ENCODE measurements at regions not wholly inside any gene's neighbourhood (a gene's known extent, or its start where the extent isn't known, plus 50 kb on each side); places are given as distances from the start of the nearest gene placed in this dataset.

DNA sequence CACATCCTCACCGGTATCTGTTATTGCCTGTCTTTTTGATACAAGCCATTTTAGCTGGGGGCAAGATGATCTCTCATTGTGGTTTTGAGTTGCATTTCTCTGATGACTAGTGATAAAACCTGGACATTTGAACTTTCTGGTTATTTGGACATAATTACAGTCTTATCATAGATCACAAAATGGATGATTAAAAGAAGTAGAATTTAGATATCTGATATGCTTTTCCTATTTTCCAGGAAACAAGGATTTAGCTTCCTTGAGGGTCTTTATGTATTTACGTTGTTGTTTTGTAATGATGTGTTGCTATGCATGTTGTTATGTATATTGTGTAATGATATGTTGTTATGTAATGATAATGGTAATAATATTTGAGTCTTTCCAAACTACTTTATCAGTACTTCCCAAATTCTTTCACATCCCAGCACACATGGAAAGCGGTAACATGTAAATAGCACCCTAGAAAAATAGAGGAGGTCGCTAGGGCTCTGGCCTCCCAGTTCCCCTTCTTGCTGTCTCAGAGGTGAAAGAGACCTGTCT is 53.8 kb downstream of the GJD2 start:
- Mint-ChIP-seq H3K27ac (no peak overlapping the region), H3K9me3 (no peaks in the 10 kb centered on the region), H3K4me3 (no peak overlapping the region), H3K4me1 (no peaks in the 10 kb centered on the region), H3K36me3 (ENCODE audit: low read depth) (no peaks in the 10 kb centered on the region), H3K27me3 (peaks cover 11% of the 10 kb centered on the region)
- DNase-seq = no peak
- intact Hi-C loops (cut with micrococcal nuclease) = no loop called here

GRCh38 chr15:34699968-34700640 is 54.7 kb downstream of the GJD2 start:
- no peaks in the 10 kb centered on the region for H3K4me1 Mint-ChIP-seq

DNA sequence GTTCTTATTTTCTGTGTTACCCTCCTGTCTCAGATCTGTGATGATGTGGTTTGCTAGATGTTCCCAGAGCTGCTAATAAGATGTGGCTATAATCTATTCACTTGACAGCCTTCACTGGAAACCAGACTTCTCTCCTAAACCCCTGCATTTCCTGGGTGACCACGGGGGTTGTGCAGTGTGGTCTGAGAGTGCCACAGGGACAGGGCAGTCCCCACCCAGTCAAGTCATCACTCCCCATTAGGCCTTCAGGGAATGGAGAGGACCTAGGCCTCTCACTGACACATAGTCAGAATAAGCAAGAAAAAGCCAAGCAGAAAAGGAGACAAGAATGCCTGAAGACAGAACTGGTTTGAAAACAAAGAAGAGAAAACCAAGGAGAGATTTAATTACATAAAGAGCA is 58.3 kb downstream of the GJD2 start:
- Mint-ChIP-seq H3K27ac (no peak overlapping the region), H3K36me3 (ENCODE audit: low read depth) (no peaks in the 10 kb centered on the region), H3K4me1 (no peaks in the 10 kb centered on the region), H3K27me3 (peaks cover 6% of the 10 kb centered on the region), H3K4me3 (no peak overlapping the region), H3K9me3 (no peaks in the 10 kb centered on the region)
- DNase-seq = no peak
- intact Hi-C loops (cut with micrococcal nuclease) = no loop called here

More at GRCh38 chr15:34699968-34700640, 54.7 kb downstream of the GJD2 start:
- no peak for DNase-seq
- Mint-ChIP-seq H3K9me3 (no peaks in the 10 kb centered on the region), H3K27me3 (peaks cover 6% of the 10 kb centered on the region), H3K36me3 (ENCODE audit: low read depth) (no peaks in the 10 kb centered on the region), H3K27ac (no peak overlapping the region), H3K4me3 (no peak overlapping the region)
- intact Hi-C loops (cut with micrococcal nuclease) = no loop called here

- DNase-seq = no peak
- intact Hi-C loops (cut with micrococcal nuclease) = no loop called here
- H3K4me3 Mint-ChIP-seq = no peak overlapping the region
- H3K27me3 Mint-ChIP-seq = peaks cover 6% of the 10 kb centered on the region
- peaks cover 4% of the 10 kb centered on the region for H3K4me1 Mint-ChIP-seq
- peaks cover 5% of the 10 kb centered on the region for H3K9me3 Mint-ChIP-seq
- H3K36me3 Mint-ChIP-seq (ENCODE audit: low read depth) = no peaks in the 10 kb centered on the region
- H3K27ac Mint-ChIP-seq = no peak overlapping the region
These were observed 61.6 kb downstream of the GJD2 start for GRCh38 chr15:34693053-34693744.

DNA sequence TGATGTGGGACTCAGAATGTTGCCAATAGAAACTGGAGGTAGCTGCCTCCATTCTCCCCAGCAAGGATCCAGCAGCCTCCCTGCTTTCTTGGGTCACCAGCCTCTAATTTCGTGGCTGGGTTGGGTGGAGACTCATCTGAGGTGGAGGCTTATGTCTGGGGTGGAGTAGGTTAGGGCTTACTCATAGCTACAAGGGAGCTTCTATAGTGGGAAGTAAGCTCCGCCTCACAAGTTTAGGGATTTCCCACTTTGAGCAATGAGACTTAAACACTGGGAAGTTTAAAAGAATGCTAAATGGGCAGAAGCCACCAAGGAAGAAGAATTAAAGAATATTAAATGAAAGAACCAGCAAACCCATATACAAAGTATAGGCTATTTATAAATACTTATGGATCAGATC is 63.8 kb downstream of the GJD2 start:
- Mint-ChIP-seq H3K9me3 (peaks cover 5% of the 10 kb centered on the region), H3K4me1 (peaks cover 4% of the 10 kb centered on the region), H3K27ac (no peak overlapping the region), H3K27me3 (peaks cover 6% of the 10 kb centered on the region), H3K36me3 (ENCODE audit: low read depth) (no peaks in the 10 kb centered on the region), H3K4me3 (no peak overlapping the region)
- intact Hi-C loops (cut with micrococcal nuclease) = no loop called here
- no peak for DNase-seq

- H3K27me3 Mint-ChIP-seq = peaks cover 7% of the 10 kb centered on the region
These were observed 66.1 kb downstream of the GJD2 start for GRCh38 chr15:34688699-34689098.

DNA sequence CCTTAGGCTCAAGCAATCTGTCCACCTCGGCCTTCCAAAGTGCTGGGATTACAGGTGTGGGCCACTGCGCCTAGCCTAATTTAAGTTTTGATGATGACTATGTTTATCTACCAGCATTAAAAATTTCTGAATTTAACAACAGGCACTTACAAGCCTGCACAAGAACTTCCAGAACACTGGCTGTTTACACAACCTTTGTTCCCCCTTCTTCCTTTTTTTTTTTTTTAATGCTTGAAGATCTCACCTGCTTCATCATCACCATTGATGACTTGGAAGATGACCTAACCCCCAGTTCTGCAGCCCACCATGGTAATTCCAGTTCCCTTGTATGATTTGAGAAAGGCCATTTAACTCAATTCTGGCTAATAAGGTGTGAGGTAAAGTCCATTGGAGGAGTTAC is 70.4 kb downstream of the GJD2 start:
- H3K9me3 Mint-ChIP-seq = peaks cover 5% of the 10 kb centered on the region
- H3K4me3 Mint-ChIP-seq = no peak overlapping the region
- no peak overlapping the region for H3K27ac Mint-ChIP-seq
- H3K36me3 Mint-ChIP-seq (ENCODE audit: low read depth) = no peaks in the 10 kb centered on the region
- DNase-seq = no peak
- H3K4me1 Mint-ChIP-seq = no peaks in the 10 kb centered on the region
- intact Hi-C loops (cut with micrococcal nuclease) = no loop called here
- peaks cover 10% of the 10 kb centered on the region for H3K27me3 Mint-ChIP-seq

More at GRCh38 chr15:34688699-34689098, 66.1 kb downstream of the GJD2 start:
- no peak for DNase-seq
- Mint-ChIP-seq H3K36me3 (ENCODE audit: low read depth) (no peaks in the 10 kb centered on the region), H3K27ac (no peak overlapping the region), H3K4me3 (no peak overlapping the region), H3K4me1 (peaks cover 4% of the 10 kb centered on the region), H3K9me3 (peaks cover 5% of the 10 kb centered on the region)
- intact Hi-C loops (cut with micrococcal nuclease) = no loop called here

DNA sequence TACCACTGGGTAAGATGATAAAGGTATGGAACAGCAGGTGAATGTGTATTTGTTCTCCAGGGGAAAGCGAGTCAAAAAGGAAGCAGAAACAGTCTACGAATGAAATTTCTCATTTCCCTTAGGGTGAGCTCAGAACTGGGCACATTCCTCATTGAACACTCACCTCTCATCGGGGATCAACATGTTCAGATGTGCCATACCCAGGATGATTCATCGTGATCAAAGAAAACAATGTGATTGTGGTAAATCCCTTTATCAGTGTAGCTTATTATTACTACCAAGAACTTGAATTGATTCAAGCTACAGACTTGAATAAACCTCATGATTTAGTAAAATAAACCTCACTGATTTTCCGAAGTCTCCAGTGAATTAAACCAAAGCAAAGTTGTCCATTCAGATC is 72.1 kb downstream of the GJD2 start:
- Mint-ChIP-seq H3K4me1 (no peaks in the 10 kb centered on the region), H3K36me3 (ENCODE audit: low read depth) (no peaks in the 10 kb centered on the region), H3K9me3 (no peaks in the 10 kb centered on the region), H3K4me3 (no peak overlapping the region), H3K27me3 (peaks cover 10% of the 10 kb centered on the region), H3K27ac (no peak overlapping the region)
- intact Hi-C loops (cut with micrococcal nuclease) = no loop called here
- DNase-seq = no peak

GRCh38 chr15:34679291-34679690 is 75.5 kb downstream of the GJD2 start:
- Mint-ChIP-seq H3K36me3 (ENCODE audit: low read depth) (no peaks in the 10 kb centered on the region), H3K9me3 (no peaks in the 10 kb centered on the region), H3K4me1 (no peaks in the 10 kb centered on the region), H3K27me3 (peaks cover 11% of the 10 kb centered on the region), H3K4me3 (no peak overlapping the region), H3K27ac (no peak overlapping the region)
- intact Hi-C loops (cut with micrococcal nuclease) = no loop called here
- DNase-seq = no peak

GRCh38 chr15:34673241-34673640 is 81.6 kb downstream of the GJD2 start:
- Mint-ChIP-seq H3K9me3 (no peaks in the 10 kb centered on the region), H3K27ac (no peak overlapping the region), H3K27me3 (peaks cover 20% of the 10 kb centered on the region), H3K4me3 (no peak overlapping the region), H3K36me3 (ENCODE audit: low read depth) (no peaks in the 10 kb centered on the region), H3K4me1 (no peaks in the 10 kb centered on the region)
- intact Hi-C loops (cut with micrococcal nuclease) = no loop called here
- DNase-seq = no peak

DNA sequence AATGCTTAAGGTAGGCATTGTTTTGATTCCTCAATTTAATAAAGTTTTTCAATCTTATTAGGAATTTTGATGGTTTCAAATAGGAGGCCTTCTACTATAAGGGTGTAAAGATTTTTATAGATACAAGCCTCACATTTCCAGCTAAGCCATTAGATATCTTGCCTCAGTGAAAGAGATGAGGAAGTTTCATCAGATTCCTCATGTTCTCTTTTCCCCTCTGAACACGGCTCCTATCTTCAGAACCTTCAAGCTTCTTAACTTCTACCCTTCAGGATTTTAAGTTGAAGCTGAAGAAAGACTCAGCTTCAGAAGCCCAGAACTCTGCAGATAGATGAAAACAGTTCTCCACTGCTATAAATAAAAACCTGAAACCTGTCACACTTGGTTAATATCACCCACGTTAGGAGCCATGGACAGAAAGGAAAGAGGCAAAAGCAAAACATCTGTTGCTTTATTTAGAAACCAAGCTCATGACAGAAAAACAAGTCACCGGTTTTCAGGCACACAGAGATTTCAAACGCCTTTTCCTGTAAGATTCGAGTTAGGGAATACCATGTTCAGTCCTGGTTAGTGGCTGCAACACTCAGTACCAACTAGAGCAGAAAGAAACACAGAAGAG is 82.2 kb upstream of the GOLGA8B start:
- intact Hi-C loops (cut with micrococcal nuclease) = no loop called here

GRCh38 chr15:34664418-34664817 is 81.0 kb upstream of the GOLGA8B start:
- DNase-seq = no peak
- H3K4me1 Mint-ChIP-seq = no peaks in the 10 kb centered on the region
- peaks cover 37% of the 10 kb centered on the region for H3K27me3 Mint-ChIP-seq
- intact Hi-C loops (cut with micrococcal nuclease) = no loop called here
- H3K4me3 Mint-ChIP-seq = no peak overlapping the region
- no peak overlapping the region for H3K27ac Mint-ChIP-seq
- H3K9me3 Mint-ChIP-seq = no peaks in the 10 kb centered on the region
- H3K36me3 Mint-ChIP-seq (ENCODE audit: low read depth) = no peaks in the 10 kb centered on the region

More for the DNA sequence above, 82.2 kb upstream of the GOLGA8B start:
- H3K9me3 Mint-ChIP-seq = no peaks in the 10 kb centered on the region
- peaks cover 27% of the 10 kb centered on the region for H3K27me3 Mint-ChIP-seq
- no peak for DNase-seq
- no peaks in the 10 kb centered on the region for H3K36me3 Mint-ChIP-seq (ENCODE audit: low read depth)
- no peak overlapping the region for H3K27ac Mint-ChIP-seq
- no peak overlapping the region for H3K4me3 Mint-ChIP-seq
- H3K4me1 Mint-ChIP-seq = no peaks in the 10 kb centered on the region

GRCh38 chr15:34663101-34663500 is 79.7 kb upstream of the GOLGA8B start:
- Mint-ChIP-seq H3K9me3 (no peaks in the 10 kb centered on the region), H3K27ac (no peak overlapping the region), H3K4me3 (no peak overlapping the region), H3K27me3 (peaks cover 35% of the 10 kb centered on the region), H3K36me3 (ENCODE audit: low read depth) (no peaks in the 10 kb centered on the region), H3K4me1 (no peaks in the 10 kb centered on the region)
- no peak for DNase-seq
- intact Hi-C loops (cut with micrococcal nuclease) = no loop called here

- Mint-ChIP-seq H3K27ac (no peak overlapping the region), H3K4me1 (no peaks in the 10 kb centered on the region), H3K36me3 (ENCODE audit: low read depth) (no peaks in the 10 kb centered on the region), H3K4me3 (no peak overlapping the region), H3K9me3 (no peaks in the 10 kb centered on the region), H3K27me3 (peaks cover 39% of the 10 kb centered on the region)
- DNase-seq = no peak
- intact Hi-C loops (cut with micrococcal nuclease) = no loop called here
These were observed 75.6 kb upstream of the GOLGA8B start for GRCh38 chr15:34659056-34659455.

Data from activated CD4-positive, alpha-beta T cell treated with anti-CD3 and anti-CD28 coated beads, Interleukin-2, amount 10 ng/mL, durations not matched to agents 24 days and 14 days (primary cell).